Activated gamma-delta T cell treated with anti-CD3 and anti-CD28 coated beads, Interleukin-2, amount 50 U/mL, for 16 hours (primary cell): ENCODE measurements at regions not wholly inside any gene's neighbourhood (a gene's known extent, or its start where the extent isn't known, plus 50 kb on each side); places are given as distances from the start of the nearest gene placed in this dataset.

Experiments
- DNase-seq: peaks from one replicate; pipeline ENCODE4 v3.0.0-alpha.2; 2020; ENCODE audit warnings: low read depth

- DNase-seq = no peak
Observed at GRCh38 chr1:50358962-50359361, 64.3 kb downstream of the DMRTA2 start.

- no peak for DNase-seq
Observed at GRCh38 chr1:50357186-50357585, 66.1 kb downstream of the DMRTA2 start.

DNA sequence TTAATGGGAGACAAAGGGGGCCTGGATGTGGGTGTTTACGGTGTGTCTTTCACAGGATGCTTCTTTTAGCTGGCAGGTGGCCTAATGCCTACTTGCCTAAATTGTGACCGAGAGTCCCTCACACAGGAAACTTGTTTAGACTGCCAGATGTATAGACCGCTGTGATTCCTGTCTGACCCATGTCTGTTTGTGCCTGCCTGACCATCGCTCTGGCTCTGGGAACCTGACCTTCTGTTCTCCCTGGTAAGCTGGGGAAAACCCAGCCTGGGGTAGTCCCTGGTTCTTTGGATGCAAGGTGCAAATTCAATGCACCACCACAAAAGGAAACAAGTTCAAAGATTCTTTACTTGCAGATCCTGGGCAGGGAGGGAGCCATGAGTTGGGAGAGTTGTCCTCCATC is 68.4 kb downstream of the DMRTA2 start:
- no peak for DNase-seq

GRCh38 chr1:50352428-50352827 is 70.8 kb downstream of the DMRTA2 start:
- DNase-seq = no peak

DNA sequence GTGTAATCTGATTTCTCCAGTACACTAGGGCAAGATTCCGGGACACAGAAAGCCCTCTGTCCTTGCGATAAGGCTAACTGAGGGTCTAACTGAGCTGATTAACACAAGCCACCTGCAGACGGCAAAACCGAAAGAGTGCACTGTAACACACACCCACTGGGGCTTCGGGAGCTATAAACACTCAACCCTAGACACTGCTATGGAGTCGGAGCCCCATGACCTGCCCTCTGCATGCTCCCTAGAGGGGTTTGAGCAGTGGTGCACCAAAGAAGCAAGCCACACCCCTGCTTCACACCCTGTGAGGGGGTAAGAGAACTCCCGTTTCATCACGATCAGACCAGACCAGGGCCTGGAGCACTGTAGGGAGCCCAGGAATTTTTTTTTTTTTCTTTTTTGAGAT is 72.4 kb downstream of the DMRTA2 start:
- no peak for DNase-seq

- DNase-seq = no peak
Observed at GRCh38 chr1:50350421-50350820, 72.8 kb downstream of the DMRTA2 start.

GRCh38 chr1:50349242-50349565 is 74.0 kb downstream of the DMRTA2 start:
- no peak for DNase-seq

DNA sequence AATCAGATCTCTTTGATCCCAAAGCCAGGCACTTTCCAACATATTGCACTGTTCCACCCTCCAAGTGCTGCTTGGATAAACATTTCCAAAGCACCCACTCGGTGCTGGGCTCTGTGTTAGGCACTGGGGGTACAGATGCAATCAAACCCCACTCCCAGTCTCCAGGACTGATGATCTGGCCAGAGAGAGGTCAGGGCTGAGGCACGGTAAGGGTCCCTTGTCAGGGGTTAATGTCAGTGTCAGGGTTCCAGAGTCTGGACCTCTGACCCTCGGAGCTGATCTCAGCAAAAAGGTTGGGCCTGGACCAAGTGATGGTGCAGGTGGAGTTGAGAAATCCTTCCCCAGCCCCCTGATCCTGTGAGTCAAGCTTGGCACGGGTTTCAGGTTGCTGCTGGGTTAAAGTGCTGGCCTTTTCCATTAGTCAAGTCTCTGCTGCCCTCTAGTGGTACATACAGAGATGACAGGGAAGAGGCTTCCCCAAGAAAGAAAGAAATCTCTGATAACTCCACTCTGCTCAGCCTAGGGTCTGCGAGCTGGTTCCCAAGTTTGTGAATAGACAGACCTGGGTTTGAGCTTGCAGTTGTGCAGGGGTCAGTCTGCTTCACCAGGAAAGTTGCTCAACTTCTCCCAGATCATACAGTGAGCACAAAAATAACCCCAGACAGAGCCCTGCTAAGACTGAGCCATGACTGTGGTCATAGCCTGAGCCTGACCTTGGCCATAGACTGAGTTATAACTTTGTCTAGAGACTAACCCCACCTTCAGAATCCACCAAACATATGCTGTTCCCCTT is 74.6 kb downstream of the DMRTA2 start:
- no peak for DNase-seq

GRCh38 chr1:50347933-50348332 is 75.3 kb downstream of the DMRTA2 start:
- DNase-seq = no peak

DNA sequence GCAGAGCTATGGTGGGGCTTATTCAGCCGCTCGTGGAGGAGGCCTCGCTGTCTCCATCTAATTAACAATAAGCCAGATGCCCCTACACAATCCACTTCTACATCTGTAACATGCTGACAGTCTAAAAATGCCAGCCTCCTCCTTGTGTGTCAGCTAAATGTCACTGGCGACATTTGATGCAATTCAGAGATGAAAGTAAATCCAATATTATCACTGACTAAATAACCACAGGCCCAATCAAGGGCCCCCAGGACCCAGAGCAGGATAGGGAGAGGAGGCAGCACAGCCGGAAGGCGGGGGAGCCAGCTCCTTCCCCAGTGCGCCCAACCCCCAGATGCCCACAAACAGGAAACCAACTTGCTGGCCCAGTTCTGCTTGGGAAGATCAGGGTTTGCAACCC is 76.6 kb downstream of the DMRTA2 start:
- DNase-seq = no peak

GRCh38 chr1:50343323-50343722 is 79.9 kb downstream of the DMRTA2 start:
- no peak for DNase-seq

DNA sequence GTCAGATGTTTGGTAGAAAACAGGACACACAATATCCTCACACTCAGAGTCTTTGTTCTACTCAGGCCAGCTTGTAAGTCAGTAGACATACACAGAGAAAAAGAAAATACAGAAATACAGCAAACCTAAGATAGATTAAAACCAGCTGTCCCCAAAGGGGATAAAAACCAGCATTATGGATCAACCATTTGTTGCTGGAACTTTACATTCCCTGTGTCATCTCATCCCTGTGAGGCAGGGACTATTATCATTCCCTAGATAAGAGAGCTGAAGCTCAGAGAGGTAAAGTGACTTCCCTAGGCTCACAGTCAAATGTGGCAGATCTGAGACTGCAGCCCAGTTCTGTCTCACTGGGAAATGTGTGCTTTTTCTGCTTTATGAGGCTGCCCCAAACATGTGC is 80.7 kb downstream of the DMRTA2 start:
- no peak for DNase-seq

DNA sequence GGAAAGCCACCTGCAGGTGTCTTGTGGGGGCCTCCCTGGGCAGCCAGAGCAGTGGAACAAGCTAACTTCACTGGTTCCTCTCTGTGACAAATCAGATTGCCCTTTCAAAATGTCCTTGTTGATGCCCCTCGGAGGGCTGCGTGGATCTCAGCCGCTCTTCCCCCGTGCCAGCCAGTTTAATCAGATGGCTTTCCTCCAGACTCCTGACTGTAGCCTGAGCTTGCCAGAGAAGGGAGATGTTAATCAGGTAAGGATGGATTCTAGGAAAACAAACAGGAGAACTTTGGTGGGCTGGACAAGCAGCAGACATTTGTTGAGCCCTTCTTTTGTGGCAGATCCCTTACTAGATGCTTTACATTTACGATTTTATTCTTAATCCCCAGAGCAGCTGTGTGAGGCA is 88.2 kb downstream of the DMRTA2 start:
- no peak for DNase-seq

DNA sequence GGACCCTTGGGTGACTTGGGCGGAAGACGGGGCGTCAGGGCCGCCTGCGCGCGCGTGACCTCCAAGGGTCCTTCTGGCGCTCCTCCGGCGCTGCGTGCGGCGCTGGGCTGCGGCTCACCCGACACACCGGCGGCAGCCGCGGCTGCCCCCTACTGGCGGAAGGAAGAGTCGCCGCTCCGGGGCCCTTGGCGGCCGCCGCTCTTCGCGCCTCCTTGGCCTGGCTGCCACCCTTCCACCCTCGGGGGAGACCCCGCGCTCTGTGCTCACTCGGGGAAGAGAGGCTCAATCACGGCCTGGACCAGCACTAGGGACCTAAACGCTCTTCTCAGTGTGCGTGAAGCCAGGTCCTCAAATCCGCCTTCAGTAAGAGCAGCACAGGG is 89.7 kb downstream of the DMRTA2 start:
- DNase-seq = peak; percentile 7

GRCh38 chr1:50332941-50333594 is 90.2 kb downstream of the DMRTA2 start:
- no peak for DNase-seq

DNA sequence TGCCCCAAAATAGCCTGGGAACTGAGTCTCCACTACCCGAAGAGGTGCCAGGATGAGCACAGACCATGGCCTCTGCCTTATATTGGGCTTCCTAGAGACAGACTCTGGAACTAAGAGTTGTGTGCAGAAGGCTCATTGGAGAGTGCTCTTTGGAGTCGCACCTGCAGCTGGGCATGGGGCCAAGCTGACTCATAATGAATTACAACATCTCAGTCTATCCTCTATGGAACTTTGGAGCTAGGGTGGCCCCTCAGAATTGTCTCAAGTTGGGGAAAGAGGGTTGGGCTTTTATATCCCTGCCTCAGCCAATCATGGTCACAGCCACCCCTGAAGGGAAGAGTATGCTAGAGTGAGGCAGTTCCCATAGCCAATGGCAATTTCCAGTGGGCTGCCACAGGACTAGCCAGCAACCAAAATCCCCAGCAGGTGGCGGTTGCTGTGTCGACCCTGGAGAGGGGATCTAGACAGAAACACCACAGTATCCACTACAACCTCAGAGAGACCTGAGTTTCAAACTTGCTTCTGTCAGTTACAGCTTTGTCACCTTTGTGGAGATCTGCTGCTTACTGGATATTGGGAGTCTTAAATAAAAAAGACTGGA is 93.8 kb downstream of the DMRTA2 start:
- no peak for DNase-seq

- DNase-seq = no peak
Observed at GRCh38 chr1:50328552-50328951, 94.7 kb downstream of the DMRTA2 start.

DNA sequence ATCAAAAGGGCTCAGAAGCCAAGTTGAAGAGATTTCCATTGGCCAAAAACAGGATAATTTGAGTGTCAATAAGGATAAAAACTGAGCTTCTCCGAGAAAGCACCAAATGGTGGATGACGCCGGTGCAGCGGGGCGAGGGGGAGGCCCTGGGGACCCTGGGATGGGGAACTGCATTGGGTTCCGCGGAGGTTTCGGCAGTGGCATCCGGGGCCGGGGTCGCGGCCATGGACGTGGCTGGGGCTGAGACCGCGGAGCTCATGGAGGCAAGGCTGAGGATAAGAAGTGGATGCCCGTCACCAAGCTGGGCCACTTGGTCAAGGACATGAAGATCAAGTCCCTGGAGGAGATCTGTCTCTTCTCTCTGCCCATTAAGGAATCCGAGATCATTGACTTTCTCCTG is 97.2 kb downstream of the DMRTA2 start:
- no peak for DNase-seq

- no peak for DNase-seq
Observed at GRCh38 chr1:50322579-50322978, 100.7 kb downstream of the DMRTA2 start.

DNA sequence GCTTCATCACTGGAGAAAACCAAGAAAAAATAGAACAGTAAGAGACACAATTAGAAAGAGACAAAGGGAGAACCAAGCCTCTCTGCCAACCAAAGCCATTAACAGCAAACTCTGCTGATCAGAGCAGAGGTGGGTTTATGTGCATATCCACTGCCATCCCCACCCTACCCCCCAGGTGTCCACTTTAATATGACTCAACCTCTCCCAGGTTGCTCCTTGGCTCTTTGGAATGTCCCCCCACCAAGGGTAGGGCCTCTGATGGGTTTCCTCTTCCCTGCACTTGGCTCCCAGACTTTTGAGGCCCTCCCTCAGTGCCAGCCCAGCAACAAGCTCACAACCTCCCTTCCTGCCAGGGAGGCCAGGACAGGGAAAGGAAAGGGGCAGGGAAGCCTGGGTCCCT is 104.8 kb downstream of the DMRTA2 start:
- DNase-seq = no peak

DNA sequence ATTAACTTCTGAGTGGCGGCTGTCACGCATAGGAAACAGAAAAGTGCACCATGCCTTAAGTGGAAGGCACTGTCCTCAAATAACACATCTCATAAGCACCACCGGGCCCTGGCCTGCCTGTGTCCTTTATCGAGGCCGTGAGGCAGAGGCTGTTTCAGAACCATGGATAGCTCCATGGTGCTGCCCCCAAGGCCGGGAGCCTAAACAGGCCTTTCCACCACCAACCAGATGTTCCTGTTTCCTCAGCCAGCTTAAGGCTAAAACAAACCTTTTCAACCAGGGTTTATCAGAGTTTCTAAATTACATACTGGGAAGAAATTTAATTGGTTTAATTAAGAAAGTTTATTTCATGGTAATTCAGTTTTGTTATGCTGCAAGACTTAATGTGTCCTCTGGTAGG is 114.4 kb downstream of the DMRTA2 start:
- no peak for DNase-seq

DNA sequence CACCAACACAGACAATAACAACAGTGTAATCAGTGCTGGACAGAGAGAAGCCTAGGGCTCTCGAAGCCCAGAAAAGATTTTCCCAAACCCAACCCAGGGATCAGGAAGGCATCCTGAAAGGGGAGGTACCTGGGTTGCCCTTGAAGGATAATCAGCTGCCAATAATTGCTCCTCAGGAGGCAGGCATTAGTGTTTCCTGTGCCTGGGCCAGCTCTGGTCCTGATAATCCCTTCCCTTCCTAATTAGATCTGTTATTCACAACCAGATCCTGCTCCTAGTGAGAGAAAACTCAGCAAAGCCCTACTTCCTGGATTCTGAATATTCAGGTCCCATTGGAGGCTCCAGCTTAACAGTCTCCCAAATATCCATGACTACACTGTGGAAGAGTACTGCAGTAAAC is 117.4 kb downstream of the DMRTA2 start:
- DNase-seq = no peak

DNA sequence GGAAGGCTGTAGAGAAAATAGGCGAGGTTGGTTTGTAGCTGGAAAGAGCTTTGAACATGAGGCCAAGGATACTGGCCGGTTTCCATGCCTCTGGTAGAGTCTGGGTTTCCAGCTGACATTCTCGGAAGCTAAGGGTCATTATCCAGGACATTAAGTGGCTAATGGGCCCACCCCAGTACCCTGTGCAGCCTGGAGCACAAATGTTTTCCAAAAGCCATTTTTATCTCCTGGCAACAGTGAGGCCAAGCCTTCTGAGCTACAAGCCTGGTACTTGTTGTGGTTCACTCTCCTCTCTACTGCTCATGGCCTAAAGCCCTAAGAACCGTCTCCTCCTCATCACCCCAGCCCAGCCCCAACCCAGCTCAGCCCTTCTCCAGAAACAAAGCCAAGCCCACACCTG is 122.9 kb downstream of the DMRTA2 start:
- DNase-seq = no peak

GRCh38 chr1:50295566-50295965 is 127.7 kb downstream of the DMRTA2 start:
- DNase-seq = no peak
